ENCODE measurements at regions not wholly inside any gene's neighbourhood (a gene's known extent, or its start where the extent isn't known, plus 50 kb on each side); places are given as distances from the start of the nearest gene placed in this dataset.

DNA sequence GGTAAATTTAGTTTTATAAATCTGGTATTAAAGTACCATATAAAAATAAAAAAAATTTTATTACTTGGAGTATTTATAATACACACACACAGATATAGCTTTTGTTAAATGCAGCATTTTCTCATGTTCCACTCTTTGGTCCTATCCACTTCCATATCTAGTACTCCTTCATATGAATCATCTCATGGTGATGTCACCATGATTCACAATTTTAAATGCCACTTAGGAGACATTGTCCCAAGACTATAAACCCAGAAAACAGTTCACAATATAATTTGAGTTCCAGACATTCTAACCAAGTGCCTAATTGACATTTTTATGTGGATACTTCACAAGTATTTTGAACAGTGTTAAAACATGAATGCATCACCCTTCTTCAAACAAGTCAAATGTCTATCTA lies 1398.3 kb downstream of the DSC3 start:
- DNase-seq: no peak

DNA sequence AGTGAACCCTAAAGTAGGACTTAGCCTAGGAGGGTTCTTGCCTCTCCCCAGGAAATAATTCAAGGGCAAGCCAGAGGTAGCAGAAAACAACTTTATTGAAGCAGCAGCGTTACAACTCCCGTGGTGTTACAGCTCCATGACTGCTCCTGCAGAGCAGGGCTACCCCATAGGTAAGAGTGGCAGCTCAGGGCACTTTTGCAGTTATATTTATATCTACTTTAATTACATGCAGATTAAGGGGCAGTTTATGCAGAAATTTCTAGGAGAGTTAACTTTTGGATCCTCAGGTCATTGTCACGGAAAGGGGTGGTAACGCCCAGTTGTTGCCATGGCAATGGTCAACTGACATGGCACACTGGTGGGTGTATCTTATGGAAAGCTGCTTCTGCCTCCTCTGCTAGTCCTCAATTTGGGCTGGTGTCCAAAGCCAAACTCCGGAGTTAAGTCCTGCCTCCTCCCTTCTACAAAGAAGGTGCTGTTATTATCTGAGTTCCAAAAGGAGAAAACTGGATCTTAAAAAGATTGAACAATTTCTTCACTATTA lies 1413.0 kb downstream of the DSC3 start:
- no peak for DNase-seq

DNA sequence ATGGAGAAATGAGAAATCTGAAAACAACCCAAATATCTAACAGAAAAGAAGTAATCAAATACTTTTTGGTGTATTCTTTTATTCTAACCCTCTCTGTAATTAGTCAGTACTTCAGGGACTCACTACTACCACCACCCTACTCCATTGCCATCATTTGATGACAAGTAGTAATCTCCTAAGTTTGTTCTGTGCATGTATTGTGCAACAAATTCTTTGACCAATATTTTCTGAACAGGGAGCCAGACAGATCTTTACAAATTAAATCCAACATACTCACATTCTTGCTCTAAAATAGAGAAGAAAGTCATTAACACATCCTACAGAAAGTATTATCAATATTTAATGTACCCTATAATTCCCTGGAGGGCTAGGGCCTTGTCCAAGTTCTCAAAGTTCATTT lies 1416.4 kb downstream of the DSC3 start:
- DNase-seq: no peak

DNA sequence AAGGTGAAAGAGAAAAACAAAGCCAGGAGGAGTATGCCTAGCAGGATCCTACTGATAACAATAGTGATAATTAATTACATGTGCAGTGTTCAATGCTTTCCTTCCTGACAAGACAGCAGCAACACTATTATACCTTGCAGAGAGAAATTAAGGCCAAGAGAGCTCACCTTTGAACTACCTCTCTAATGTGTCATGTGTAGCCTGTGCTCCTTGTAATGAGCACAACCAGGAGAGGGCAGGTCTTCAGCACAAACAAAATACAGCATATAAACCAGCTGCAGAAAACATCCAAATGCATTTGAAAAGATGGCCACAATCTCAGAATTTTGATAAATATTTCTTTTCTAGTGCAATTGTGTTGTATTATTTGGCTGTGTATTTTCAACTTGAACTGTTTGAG lies 1425.7 kb downstream of the DSC3 start:
- no peak for DNase-seq

DNA sequence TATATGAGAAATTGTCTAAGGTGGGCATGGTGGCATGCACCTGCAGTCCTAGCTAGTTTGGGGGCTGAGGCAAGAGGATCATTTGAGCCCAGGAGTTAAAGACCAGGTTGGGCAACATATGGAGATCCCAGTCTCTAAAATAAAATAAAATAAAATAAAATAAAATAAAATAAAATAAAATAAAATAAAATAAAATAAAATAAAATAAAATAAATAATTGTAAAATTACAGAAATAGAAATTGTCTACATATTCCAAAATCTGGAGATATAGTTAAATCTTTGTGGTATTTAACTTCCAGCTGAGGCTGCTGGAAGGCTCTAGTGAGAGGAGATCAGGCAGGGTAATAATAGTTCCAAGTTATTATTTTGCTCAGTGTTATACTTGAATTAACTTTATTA lies 1432.1 kb upstream of the CDH2 start:
- no peak for DNase-seq

DNA sequence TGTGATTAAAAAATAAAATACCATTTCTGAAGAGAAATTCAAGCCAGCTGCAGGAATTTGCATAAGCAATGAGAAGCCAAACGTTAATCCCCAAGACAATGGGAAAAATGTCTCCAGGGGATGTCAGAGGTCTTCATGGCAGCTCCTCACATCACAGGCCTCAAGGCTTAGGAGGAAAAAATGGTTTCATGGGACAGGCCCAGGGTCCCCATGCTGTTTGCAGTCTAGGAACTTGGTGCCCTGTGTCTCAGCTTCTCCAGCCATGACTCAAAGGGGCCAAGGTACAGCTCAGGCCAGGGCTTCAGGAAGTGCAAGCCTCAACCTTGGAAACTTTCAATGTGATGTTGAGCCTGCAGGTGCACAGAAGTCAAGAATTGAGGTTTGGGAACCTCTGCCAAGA lies 1428.4 kb upstream of the CDH2 start:
- no peak for DNase-seq

DNA sequence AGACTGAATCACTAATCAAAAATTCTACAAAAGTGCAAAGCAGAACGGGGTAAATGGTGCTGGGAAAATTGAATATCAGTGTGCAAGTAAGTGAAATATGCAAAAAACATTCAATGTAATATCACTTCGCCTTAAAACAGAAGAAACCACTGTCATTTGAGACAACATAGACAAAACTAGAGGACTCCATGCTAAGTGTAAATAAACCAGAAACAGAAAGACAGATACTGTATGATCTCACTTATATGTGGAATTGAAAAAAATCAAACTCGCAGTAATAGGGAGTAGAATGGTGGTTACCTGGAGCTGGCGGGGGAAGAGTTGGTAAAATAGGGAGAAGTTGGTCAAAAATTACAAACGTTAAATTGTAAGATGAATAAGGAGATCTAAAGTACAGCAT lies 1420.0 kb upstream of the CDH2 start:
- no peak for DNase-seq

DNA sequence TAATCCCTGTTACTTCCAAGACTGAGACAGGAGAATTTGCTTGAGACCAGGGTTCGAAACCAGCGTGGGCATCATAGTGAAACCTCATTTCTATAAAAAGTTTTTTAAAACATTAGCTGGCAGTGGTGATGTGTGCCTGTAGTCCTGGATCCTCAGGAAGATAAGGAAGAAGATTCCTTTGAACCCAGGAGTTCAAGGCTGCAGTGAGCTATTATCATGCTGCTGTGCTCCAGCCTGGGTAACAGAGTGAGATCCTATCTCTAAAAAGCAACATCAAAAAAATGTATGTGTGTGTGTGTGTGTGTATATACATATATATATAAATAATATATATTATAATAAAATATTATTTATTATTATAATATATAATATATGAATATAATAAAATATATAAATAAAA lies 1417.6 kb upstream of the CDH2 start:
- DNase-seq: no peak

DNA sequence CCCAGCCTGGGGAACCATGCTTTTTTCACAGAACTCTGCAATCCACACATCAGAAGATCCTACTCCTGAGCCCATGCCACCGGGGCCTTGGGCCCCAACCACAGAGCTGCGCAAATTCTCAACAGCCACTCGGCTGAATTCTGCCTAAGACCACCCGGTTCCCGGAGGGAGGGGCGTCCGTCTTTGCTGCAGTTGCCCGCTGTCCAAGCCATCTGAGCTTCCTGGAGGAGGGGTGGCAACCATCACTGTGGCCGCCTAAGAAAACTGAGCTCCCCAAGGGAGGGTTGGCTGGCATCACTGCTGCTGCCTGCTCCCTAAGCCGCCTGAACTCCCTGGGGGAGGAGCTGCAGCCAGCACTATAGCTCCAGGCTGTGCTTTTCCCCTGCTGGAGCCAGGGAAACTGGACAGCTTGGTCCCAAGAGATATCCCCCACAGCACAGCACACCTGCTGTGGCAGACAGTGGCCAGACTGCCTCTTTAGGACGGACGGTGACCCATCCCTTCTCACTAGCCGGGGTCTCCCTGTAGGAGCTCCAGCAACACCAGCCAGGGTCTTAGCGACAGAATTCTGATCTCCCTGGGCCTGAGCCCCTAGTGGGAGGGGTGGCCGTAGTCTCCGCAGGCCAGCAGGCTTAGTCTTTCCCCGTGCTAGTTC lies 1411.6 kb upstream of the CDH2 start:
- no peak for DNase-seq

DNA sequence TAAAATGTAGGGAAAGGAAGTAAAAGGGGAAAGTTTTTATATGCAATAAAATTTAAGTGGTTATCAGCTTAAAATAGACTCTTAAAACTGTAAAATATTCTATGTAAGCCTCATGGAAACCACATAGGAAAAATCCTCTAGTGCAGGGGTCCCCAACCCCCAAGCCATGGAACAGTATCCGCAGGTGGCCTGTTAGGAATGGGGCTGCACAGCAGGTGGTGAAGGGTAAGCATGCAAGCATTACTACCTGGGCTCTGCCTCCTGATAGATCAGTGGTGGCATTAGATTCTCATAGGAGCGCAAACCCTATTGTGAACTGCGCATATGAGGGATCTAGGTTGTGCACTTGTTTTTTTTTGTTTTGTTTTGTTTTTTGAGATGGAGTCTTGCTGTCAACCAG lies 1409.3 kb upstream of the CDH2 start:
- no peak for DNase-seq

DNA sequence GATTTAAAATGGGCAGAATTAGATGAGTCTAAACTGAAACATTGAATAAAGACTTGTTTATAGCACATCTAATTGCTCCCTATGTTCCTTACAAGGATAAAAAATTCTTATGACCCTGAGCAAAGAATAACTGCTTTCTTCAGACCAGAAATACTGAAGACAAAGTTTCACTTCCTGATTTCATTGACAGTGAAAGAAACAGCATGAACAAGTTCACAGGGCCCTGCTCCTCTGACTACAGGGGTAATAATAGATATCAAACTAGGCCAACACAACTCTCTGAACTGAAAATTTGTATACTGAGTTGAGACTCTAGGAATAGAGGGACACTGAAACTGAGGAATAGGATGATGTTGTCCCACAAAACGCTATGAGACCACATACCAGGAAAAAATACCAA lies 1383.3 kb upstream of the CDH2 start:
- no peak for DNase-seq

DNA sequence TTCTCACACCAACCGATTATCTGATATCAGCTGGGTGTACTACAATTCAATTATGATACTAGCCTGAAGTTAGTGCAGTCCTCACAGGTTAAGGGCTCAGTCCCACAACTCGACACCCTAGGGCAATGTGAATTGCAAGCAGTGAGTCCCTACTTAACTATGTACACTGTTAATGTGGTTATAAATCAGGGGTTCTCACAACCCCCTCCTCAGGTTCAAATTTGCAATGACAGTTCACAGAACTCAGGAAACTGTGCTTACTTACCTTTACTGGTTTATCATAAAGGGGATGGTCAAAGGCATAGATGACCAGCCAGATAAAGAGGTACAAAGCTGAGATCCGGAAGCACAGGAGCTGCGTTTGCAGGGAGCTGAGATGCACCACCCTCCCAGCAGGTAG lies 1379.1 kb upstream of the CDH2 start:
- DNase-seq: no peak

DNA sequence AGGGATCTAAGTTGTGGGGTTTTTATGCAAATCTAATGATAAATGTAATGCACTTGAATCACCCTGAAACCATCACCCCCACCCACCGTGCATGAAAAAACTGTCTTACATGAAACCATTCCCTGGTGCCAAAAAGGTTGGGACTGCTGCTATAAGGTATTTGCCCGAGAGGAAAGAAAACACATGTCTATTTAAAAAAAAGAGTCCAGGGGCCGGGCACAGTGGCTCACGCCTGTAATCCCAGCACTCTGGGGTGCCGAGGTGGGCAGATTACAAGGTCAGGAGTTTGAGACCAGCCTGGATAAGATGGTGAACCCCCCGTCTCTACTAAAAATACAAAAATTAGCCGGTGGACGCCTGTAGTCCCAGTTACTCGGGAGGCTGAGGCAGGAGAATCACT lies 1372.8 kb upstream of the CDH2 start:
- no peak for DNase-seq

DNA sequence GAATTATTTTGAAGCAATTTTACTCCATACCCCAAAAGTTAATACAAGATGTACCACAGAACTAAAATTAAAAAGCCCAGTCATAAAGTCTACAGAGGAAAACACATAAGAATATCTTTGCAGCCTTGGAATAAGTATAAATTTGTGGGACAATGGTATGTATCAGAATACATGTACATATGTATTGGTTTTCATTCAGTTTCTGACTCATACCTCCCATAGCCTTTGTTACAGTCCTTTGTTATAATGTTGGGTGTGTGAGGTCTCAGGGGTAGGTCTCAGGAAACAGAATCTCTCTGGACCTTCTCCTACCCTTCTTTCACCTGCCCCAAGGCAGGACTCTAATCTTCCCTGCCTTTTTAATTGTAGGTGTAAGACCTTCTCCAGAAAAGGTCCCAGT lies 1370.7 kb upstream of the CDH2 start:
- DNase-seq: no peak

DNA sequence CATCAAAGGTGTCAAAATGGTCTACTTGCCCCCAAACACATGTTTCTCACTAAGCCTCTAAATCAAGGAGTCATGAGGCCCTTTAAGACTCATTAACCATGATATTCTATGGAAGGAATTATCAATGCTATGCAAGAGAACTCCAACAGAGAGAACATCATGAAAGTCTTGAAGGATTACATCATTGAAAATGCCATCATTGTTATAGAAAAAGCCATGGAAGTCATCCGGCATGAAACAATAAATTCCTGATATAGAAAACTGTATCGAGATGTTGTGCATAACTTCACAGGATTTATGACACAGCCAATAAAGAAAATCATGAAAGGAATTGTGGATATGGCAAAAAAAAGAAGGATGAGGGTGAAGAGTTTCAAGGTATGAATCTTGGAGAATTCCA lies 1363.6 kb upstream of the CDH2 start:
- DNase-seq: no peak

DNA sequence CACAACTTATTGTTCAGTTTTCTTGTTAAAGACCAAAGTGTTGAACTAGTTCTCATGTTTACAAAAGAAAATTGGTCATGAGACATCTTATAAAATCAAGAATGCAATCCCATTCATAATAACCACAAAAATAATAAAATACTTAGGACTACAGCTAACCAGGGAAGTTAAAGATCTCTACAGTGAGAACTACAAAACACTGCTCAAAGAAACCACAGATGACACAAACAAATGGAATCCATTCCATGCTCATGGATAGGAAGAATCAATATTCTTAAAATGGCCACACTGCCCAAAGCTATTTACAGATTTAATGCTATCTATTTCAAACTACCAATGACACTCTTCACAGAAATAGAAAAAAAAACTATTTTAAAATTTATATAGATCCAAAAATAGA lies 1354.8 kb upstream of the CDH2 start:
- DNase-seq: no peak

DNA sequence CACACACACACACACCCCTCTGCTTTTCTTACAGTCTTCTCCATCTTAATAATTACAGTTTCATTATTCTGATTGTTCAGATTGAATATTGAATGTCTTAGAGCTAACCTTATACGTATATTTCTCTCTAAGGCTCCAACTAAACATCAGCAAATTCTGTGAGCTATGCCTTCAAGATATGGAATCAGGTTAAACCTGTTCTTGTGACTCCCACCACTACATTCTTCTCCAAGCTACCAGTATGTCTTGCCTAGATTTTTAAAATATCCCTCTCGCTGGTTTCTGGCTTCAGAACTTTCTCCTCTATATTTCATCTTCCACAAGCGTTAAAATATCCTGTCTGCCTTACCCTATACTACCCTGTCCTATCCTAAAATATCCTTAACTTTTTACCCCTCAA lies 1346.4 kb upstream of the CDH2 start:
- DNase-seq: no peak

DNA sequence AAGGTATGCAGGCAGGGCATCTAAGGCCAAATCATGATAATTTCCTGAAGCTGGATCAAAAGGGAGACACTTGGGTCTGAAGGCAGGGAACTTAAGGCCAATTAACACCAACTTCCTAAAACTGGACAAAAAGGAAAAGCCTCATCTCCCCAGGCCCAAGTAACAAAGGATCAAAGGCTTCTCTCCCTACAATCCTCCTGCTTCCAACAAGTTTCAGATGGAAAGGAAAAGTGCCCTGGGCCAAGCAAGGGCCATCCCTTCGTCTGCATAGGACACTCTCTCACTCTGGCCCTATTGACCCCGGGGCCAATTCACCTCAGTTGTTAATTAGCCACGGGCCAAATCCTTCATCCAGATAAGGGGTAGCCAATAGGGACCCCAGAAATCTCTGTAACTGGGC lies 1335.8 kb upstream of the CDH2 start:
- DNase-seq: no peak

DNA sequence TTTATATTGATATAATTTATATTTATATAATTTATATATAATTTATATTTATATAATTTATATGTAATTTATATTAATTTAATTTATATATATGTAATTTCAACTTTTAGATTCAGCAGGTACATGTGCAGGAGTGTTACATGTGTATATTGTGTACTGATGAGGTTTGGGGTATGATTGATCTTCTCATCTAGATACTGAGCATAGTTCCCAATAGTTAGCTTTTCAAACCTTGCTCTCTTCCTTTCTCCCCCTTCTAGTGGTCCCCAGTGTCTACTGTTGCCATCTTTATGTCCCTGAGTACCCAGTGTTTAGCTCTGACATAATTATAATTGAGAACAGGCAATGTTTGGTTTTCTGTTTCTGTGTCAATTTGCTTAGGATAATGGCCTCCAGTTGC lies 1335.3 kb upstream of the CDH2 start:
- DNase-seq: no peak

DNA sequence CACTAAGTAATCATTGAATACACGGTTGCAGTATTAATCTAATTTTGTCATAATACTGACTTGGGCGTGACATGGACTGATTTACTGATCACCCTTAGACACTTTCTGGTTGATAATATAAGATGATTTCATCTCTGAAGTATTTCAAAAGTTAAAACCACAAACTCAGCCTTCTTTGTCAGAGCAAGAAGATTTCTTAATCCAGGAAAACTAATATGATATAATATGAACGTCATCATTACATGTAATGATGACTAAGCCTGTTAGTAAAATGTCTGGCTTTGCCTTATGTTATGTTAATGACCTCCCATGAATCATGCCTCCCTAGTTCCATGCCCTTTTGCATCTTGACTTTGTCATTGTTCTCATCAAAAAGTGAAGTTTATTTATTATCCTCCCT lies 1325.0 kb upstream of the CDH2 start:
- DNase-seq: no peak

DNA sequence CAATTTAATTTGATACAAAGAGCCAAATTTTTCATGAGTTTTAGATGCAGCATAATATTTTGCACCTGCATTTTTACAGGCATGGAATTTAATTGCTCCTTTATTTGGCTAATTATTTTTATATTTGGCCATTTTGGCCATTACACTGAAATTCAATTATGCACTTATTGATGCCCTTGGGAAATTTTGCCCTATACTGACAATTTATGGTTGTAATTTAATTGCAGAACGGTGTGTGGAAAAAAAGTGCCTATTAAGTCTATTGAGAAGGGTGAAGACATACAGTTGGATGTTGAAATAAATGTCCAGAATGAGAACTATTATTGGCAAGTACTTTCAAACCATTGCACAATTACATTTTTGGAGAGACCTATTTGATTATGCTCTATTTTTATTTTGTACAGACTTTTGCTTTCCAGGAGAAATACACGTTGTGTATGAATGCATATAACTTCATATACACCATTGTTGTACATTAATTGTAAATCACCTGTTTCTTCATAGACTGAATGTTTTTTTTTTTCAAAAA lies 1319.3 kb upstream of the CDH2 start:
- DNase-seq: peak; percentile 30

DNA sequence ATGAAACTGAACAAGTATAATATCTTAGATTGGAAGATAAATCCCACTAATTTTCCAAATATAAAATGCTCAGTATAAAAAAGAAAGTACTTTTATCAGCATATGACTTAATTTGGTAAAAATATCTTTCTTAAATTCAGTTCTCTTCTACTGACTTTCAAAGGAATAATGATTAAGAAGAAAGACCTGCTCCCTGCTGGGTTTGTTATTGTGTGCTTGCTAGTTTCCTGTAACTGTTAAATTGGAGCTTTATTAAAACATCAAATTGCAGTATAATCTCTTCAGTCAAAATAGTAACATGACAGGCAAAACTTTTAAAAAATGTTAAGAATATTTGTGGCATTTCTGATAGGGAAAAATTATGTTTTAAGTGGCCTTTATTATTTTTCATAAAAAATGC lies 1317.4 kb upstream of the CDH2 start:
- DNase-seq: no peak

DNA sequence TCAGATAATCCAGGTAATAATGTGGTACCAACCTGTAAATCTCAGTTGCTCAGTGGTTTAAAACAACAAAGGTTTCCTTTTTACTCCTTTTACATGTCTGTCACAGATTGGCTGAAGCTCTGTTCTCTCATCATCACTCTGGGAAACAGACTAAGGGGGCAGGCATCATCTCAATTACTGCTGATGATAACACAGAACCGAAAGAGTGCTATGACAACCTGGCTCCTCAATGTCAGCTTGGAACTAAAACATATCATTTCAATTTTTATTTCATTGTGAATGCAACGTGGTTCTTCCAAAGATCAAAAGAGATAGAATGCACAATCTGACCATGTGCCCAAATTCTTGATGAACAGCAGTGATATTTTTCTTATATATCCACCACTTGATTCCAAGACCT lies 1315.0 kb upstream of the CDH2 start:
- no peak for DNase-seq

DNA sequence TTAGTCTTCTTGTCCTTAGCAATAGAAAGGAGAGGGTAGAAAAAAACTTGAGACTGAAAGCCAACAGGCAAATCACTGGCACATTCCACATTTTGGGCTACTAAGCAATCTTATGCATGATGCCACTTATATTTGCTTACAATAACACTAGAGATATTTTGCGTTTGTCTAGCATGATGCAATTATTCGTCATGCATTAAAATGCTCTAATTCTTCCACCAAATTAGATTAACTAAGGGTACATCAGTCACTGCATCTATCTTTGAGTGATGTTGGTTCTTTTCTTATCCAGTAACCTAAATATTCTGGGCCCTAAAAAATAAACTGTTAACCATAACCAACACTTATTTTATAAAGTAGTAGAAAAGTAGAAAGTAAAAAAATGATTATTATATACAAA lies 1311.7 kb upstream of the CDH2 start:
- DNase-seq: no peak

DNA sequence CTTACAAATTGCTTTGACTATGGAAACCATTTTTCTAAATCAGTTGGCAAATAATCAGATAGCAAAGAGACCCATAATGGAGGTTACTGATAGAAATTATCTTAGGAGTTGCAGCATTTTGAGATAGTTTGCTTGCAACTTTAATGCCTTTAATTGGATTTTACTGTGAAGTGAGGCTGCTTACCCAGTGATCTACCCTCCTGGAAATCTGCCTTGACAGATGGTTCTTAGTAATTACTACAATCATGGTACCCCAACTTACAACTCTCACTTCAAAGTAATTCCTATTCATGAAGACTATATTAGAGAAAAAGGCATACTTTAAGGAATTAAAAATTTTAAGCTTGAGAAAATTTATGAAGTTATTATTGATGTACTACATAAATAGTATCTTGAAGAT lies 1288.6 kb upstream of the CDH2 start:
- no peak for DNase-seq
